Activated naive CD4-positive, alpha-beta T cell treated with anti-CD3 and anti-CD28 coated beads, Interleukin-2, amount 10 ng/mL, durations not matched to agents 7 days and 5 days (primary cell): ENCODE measurements at regions not wholly inside any gene's neighbourhood (a gene's known extent, or its start where the extent isn't known, plus 50 kb on each side); places are given as distances from the start of the nearest gene placed in this dataset.

ENCODE experiments used
- CTCF ChIA-PET: fragments of 350-600 bp; sonication (Branson Sonifier 250); formaldehyde crosslinking; loops from one replicate; lab custom pipeline; 2021; ENCODE audit warnings: antibody characterized with exemption; lab: Charles Lee
- DNase-seq: peaks from one replicate; pipeline ENCODE4 v3.0.0-alpha.2; 2020
- H3K27ac Mint-ChIP-seq: one replicate; pipeline ENCODE4 v1.8.0; 2021; ENCODE audit warnings: mild to moderate bottlenecking, moderate library complexity, mixed read lengths
- H3K27me3 Mint-ChIP-seq: one replicate; pipeline ENCODE4 v1.8.0; 2021; ENCODE audit warnings: mild to moderate bottlenecking, mixed read lengths
- H3K36me3 Mint-ChIP-seq: one replicate; pipeline ENCODE4 v1.8.0; 2021; ENCODE audit warnings: mixed read lengths
- H3K4me1 Mint-ChIP-seq: one replicate; pipeline ENCODE4 v1.8.0; 2021; ENCODE audit warnings: mixed read lengths
- H3K4me3 Mint-ChIP-seq: one replicate; pipeline ENCODE4 v1.8.0; 2021; ENCODE audit warnings: mild to moderate bottlenecking, moderate library complexity, mixed read lengths
- H3K9me3 Mint-ChIP-seq: one replicate; pipeline ENCODE4 v1.8.0; 2021; ENCODE audit warnings: mixed read lengths

DNA sequence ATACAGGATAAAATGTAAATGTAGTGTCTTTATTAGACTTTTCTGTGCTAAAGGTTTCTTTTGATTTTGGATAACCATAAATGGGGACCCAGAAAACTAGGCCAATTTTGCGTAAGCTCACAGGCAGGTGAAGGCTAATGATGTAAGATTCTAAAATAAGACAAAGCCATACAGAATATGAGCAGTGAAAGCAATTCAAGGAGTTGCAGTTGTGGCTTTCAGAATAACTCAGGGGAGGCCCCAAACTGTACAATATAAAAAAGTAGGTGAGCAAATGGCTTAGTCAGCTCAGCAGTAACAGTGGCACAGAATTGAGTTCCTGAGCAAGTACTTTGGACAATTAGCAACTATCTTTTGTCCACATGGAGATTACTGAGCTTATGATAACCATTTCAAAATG is 81.7 kb upstream of the NRP1 start:
- no peaks in the 10 kb centered on the region for H3K9me3 Mint-ChIP-seq
- CTCF ChIA-PET, result no interaction called here
- no peaks in the 10 kb centered on the region for H3K4me1 Mint-ChIP-seq
- no peak for DNase-seq
- H3K27me3 Mint-ChIP-seq, result peaks cover 7% of the 10 kb centered on the region
- no peak overlapping the region for H3K27ac Mint-ChIP-seq
- H3K4me3 Mint-ChIP-seq, result no peak overlapping the region
- H3K36me3 Mint-ChIP-seq, result no peaks in the 10 kb centered on the region

DNA sequence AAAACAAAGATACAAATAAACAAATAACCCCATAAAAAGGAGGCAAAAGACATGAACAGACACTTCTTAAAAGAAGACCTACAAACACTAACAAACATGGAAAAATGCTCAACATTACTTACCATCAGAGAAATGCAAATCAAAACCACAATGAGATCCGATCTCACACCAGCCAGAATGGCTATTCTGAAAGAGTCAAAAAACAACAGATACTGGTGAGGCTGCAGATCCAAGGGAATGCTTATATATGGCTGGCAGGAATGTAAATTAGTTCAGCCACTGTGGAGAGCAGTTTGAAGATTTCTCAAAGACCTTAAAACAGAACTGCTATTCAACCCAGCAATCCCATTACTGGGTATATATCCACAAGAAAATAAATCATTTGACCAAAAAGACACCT is 80.4 kb upstream of the NRP1 start:
- H3K4me3 Mint-ChIP-seq, result no peak overlapping the region
- DNase-seq, result no peak
- no peaks in the 10 kb centered on the region for H3K9me3 Mint-ChIP-seq
- CTCF ChIA-PET, result no interaction called here
- H3K4me1 Mint-ChIP-seq, result no peaks in the 10 kb centered on the region
- peaks cover 4% of the 10 kb centered on the region for H3K27me3 Mint-ChIP-seq
- no peak overlapping the region for H3K27ac Mint-ChIP-seq
- no peaks in the 10 kb centered on the region for H3K36me3 Mint-ChIP-seq

DNA sequence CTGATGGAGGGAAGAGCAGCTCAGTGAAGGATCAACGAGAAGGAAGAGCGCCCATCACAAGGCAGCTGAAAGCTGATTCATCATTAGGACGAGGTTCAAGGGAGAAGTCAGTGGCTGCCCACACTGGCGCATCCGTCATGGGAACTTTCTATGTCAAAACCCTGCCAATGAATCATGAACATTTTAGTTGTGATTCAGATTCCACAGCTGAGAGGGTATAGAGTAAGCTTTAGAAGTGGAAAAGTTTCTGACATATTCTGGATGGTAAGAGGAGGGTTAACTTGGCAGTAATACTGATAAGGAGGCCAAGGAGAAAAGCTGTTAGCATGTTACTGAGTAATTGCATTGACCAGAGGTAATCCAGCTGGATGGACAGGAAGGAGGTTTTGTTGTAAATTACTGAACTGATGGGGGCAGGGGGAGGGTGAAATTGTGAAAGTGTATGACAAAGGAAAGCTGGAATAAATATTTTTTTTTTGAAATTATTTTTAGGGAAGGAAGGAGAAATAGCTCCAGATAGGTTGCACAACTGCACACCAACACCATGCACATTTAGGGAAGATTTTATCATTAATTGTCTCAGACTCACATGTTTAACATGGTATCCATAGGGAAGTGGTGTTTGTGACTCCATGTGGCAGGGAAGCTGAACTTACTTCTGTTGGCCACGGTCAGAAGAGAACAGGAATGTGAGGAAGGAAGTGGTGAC is 78.3 kb upstream of the NRP1 start:
- CTCF ChIA-PET, result interaction anchor here (1.1 kb wide), 1 partner anchor 220 kb away, joined by 3 read pairs; no protein-coding TSS in a partner anchor
- Mint-ChIP-seq H3K36me3 (no peaks in the 10 kb centered on the region), H3K4me1 (no peaks in the 10 kb centered on the region), H3K27ac (no peak overlapping the region), H3K9me3 (no peaks in the 10 kb centered on the region), H3K27me3 (peaks cover 4% of the 10 kb centered on the region), H3K4me3 (no peak overlapping the region)
- DNase-seq, result no peak

DNA sequence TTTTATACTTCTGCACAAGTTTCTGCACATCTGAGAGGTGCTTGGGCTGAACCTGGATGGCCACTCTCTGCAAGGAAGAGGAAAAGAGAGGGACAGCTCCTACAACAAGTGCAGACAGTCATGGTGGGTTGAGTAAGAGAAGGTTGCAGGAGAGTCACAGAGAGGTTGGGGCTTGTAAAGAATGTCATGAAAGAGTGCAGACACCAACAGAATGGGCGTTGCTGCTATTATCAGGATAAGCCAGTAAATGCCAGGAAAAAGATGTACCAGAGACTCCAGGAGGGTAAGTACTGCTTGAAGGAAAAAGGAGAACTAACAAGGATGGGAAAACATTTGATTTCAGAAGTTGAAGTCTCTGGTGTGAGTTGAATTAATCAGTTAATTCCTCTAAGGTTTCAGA is 77.8 kb upstream of the NRP1 start:
- no peaks in the 10 kb centered on the region for H3K4me1 Mint-ChIP-seq
- no peak overlapping the region for H3K27ac Mint-ChIP-seq
- H3K4me3 Mint-ChIP-seq, result no peak overlapping the region
- H3K9me3 Mint-ChIP-seq, result no peaks in the 10 kb centered on the region
- CTCF ChIA-PET, result no interaction called here
- H3K27me3 Mint-ChIP-seq, result peaks cover 4% of the 10 kb centered on the region
- H3K36me3 Mint-ChIP-seq, result no peaks in the 10 kb centered on the region
- no peak for DNase-seq

DNA sequence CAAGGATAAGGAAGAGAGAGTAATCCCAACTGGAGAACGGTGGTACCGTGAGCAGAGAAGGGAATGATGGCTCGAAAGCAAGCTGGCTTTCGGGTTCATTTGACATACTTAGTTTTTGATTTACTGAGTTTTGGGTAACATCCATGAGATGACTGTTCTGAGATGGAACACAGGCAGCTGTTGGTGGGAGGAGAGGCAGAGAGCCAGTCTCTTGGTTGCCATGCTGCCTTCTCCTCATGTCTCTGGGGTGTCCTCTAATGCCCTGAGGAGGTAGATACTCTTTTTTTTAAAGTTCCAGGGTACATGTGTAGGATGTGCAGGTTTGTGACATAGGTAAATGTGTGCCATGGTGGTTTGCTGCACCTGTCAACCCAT is 76.4 kb upstream of the NRP1 start:
- Mint-ChIP-seq H3K36me3 (no peaks in the 10 kb centered on the region), H3K27ac (no peak overlapping the region), H3K4me1 (no peaks in the 10 kb centered on the region), H3K4me3 (no peak overlapping the region), H3K27me3 (peaks cover 7% of the 10 kb centered on the region), H3K9me3 (no peaks in the 10 kb centered on the region)
- DNase-seq, result no peak
- CTCF ChIA-PET, result no interaction called here

DNA sequence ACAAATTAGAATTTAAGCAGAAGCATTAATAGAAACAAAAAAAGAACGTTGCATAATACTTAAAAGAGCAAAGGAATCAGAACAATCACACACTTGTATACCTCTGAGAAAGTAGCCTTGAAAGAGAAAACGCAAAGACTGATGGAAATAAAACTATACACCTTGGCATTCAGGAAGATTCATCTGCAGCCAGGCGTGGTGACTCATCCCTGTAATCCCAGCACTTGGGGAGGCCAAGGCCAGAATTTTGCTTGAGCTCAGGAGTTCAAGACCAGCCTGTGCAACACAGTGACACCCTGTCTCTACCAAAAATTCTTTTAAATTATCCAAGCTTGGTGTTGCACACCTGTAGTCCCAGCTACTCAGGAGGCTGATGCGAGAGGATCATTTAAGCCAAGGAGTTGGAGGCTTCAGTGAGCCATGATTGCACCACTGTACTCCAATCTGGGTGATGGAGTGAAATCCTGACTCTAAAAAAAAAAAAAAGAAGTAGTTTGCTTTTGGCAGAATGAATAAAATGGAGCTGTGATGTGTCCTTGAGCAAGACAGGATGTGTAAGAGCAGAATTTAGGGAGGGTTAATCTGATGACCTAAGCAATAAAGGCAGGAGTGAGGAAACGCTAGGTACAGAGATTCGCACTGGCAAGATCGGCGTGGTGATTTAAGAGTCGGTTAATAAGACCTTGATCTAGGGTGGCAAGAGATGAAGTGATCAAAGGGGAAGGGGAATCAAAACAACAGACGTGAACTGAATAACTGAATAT is 75.8 kb upstream of the NRP1 start:
- DNase-seq, result no peak
- CTCF ChIA-PET, result no interaction called here
- Mint-ChIP-seq H3K4me1 (no peaks in the 10 kb centered on the region), H3K27ac (no peak overlapping the region), H3K4me3 (no peak overlapping the region), H3K36me3 (no peaks in the 10 kb centered on the region), H3K9me3 (no peaks in the 10 kb centered on the region), H3K27me3 (peaks cover 7% of the 10 kb centered on the region)

DNA sequence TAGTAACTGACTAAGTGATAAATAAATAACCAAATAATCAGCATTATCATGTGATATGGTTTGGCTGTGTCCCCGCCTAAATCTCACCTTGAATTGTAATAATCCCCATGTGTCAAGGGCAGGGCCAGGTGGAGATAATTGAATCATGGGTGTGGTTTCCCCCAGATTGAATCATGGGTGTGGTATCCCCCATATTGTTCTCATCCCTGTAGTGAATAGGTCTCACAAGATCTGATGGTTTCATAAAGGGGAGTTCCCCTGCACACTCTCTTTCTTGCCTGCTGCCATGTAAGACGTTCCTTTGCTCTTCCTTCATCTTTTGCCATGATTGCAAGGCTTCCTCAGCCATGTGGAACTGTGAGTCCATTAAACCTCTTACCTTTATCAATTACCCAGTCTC is 72.1 kb upstream of the NRP1 start:
- H3K4me1 Mint-ChIP-seq, result no peaks in the 10 kb centered on the region
- H3K36me3 Mint-ChIP-seq, result no peaks in the 10 kb centered on the region
- H3K27me3 Mint-ChIP-seq, result peaks cover 3% of the 10 kb centered on the region
- H3K9me3 Mint-ChIP-seq, result no peaks in the 10 kb centered on the region
- H3K27ac Mint-ChIP-seq, result no peak overlapping the region
- no peak for DNase-seq
- no peak overlapping the region for H3K4me3 Mint-ChIP-seq
- CTCF ChIA-PET, result no interaction called here

DNA sequence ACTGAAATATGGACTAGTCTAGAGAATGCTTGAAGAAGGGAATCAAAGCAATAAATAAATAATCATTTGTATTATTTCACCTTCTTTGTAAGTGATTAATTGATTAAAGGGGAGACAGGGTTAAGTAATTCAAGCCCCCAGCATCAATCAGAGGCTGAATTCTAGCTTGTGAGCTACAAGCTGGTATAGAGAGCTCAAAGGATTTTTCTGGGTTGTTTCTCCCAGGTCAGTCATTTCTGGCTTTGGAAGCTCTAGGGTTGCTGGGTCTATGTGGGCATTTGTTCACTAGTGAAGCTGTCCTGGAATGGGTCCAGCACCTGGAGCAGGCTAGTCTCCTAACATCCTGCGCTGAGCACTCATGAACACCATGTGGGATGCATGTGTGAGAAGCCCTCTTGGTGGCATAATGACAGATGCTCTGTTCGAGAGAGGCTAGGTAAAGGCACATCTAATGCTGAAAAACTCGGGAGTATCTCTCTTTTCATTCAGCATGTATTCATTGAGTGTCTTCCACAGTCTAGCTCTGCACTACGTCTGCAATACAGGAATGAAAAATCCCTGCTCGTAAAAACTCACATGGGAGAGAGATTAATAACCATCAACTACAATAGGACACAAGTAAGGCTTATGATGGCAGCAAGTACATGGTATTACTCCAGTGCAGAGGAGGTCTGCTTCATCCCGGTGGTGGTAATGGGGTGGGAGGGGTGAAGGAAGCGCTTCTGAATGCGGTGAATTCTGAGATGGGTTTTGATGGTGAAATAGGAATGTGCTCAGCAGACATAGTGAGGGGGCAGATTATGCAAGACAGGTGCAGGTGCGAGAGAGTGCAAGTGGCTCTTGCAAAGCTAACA is 68.0 kb upstream of the NRP1 start:
- CTCF ChIA-PET, result no interaction called here
- no peak for DNase-seq
- no peaks in the 10 kb centered on the region for H3K36me3 Mint-ChIP-seq
- no peaks in the 10 kb centered on the region for H3K9me3 Mint-ChIP-seq
- no peak overlapping the region for H3K27ac Mint-ChIP-seq
- H3K4me3 Mint-ChIP-seq, result no peak overlapping the region
- H3K4me1 Mint-ChIP-seq, result no peaks in the 10 kb centered on the region
- peaks cover 3% of the 10 kb centered on the region for H3K27me3 Mint-ChIP-seq

DNA sequence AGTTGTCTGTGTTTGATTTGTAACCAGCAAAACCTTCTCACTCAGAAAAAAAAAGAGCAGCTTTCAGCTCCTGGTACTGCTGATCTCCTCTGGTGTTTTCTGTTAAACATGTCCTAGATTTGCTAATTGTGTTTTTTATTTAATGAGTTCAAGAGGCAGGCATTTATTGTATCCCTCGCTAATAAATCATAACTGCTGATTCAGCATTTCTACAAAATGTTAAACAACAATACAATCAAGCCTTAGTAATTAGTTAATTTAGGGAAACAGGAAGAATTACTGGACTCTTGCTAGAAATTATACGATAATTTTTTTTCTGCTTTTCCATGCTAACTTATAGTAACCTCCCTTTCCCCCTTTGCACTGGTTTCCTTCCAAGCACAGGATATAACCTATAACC is 66.8 kb upstream of the NRP1 start:
- CTCF ChIA-PET, result no interaction called here
- no peaks in the 10 kb centered on the region for H3K36me3 Mint-ChIP-seq
- DNase-seq, result no peak
- no peaks in the 10 kb centered on the region for H3K27me3 Mint-ChIP-seq
- H3K9me3 Mint-ChIP-seq, result no peaks in the 10 kb centered on the region
- H3K4me3 Mint-ChIP-seq, result no peak overlapping the region
- H3K27ac Mint-ChIP-seq, result no peak overlapping the region
- H3K4me1 Mint-ChIP-seq, result no peaks in the 10 kb centered on the region

DNA sequence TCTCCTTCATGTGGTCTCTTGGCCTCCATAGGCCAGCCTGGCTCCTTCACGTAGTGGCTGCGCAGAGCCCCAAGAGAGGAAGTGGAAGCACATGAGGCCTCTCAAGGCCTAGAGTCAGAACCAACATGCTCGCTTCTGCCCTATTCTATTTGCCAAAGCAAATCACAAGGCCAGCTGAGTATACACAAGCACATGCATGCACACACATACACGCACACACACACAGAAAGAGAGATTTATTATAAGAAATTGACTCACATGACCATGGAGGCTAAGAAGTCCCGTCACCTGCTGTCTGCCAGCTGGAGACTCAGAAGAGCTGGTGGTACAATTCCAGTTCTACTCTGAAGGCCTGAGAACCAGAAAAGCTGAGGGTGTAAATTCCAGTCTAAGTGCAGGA is 64.3 kb upstream of the NRP1 start:
- DNase-seq, result no peak
- H3K4me3 Mint-ChIP-seq, result no peak overlapping the region
- no peak overlapping the region for H3K27ac Mint-ChIP-seq
- no peaks in the 10 kb centered on the region for H3K4me1 Mint-ChIP-seq
- H3K9me3 Mint-ChIP-seq, result no peaks in the 10 kb centered on the region
- H3K27me3 Mint-ChIP-seq, result no peaks in the 10 kb centered on the region
- CTCF ChIA-PET, result no interaction called here
- H3K36me3 Mint-ChIP-seq, result no peaks in the 10 kb centered on the region

DNA sequence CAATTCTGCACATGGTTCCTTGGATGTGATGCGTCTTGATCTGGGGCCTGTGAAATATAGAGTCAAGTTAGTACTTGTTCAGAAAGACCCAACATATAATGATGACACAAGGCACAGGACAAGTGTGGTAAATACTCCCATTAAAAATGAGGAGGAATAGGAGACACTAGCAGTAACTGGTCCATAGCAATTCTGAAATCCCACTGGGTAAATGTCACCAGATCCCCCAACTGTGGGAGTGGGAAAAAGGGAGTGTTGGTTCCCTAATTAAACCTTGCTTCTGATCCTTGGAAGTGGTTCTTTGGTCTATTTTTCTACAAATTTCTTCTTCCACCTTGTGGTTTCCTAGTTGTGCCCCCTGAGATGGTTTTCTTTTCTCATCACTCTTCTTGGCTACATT is 62.5 kb upstream of the NRP1 start:
- Mint-ChIP-seq H3K9me3 (no peaks in the 10 kb centered on the region), H3K27ac (no peak overlapping the region), H3K4me1 (no peaks in the 10 kb centered on the region), H3K27me3 (no peaks in the 10 kb centered on the region), H3K4me3 (no peak overlapping the region), H3K36me3 (no peaks in the 10 kb centered on the region)
- no peak for DNase-seq
- CTCF ChIA-PET, result no interaction called here

DNA sequence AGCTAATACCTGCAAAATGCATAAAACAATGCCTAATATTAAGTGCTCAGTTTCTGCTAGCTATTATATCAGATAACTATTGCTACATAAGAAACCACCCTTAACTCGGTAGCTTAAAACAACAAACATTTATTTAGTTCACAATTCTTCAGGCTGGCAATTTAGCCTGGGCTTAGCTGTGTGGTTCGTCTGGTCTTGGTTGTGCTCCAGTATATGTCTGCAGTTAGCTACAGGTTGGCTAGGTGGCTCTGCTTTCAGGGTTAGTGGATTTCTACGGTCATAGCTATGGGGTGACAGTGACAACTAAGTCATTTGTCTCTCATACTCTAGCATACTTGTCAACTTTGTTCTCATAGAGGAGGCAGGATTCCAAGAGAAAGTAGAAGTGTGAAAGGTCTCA is 61.8 kb upstream of the NRP1 start:
- no peak for DNase-seq
- H3K36me3 Mint-ChIP-seq, result no peaks in the 10 kb centered on the region
- H3K4me3 Mint-ChIP-seq, result no peak overlapping the region
- H3K9me3 Mint-ChIP-seq, result no peaks in the 10 kb centered on the region
- no peaks in the 10 kb centered on the region for H3K27me3 Mint-ChIP-seq
- CTCF ChIA-PET, result no interaction called here
- no peak overlapping the region for H3K27ac Mint-ChIP-seq
- no peaks in the 10 kb centered on the region for H3K4me1 Mint-ChIP-seq

DNA sequence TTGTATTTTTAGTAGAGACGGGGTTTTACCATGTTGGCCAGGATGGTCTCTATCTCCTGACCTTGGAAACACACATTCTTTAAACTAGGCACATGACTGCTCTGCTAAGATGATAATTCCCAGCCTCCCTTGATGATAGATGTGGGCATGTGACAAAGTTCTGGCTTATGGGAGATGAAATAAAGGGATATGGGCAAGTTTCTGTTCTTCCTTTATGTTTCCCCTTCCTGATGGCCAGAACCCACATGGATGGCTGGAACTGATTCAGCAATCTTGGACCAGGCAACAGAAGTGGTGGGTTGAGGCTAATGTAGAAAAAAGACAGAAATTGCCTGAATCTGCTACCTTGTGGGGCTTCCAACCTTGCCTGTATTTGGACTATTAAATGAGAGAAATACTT is 60.7 kb upstream of the NRP1 start:
- H3K4me3 Mint-ChIP-seq, result no peak overlapping the region
- DNase-seq, result no peak
- no peak overlapping the region for H3K27ac Mint-ChIP-seq
- no peaks in the 10 kb centered on the region for H3K4me1 Mint-ChIP-seq
- H3K9me3 Mint-ChIP-seq, result no peaks in the 10 kb centered on the region
- no peaks in the 10 kb centered on the region for H3K36me3 Mint-ChIP-seq
- H3K27me3 Mint-ChIP-seq, result peaks cover under 1% of the 10 kb centered on the region
- CTCF ChIA-PET, result no interaction called here

DNA sequence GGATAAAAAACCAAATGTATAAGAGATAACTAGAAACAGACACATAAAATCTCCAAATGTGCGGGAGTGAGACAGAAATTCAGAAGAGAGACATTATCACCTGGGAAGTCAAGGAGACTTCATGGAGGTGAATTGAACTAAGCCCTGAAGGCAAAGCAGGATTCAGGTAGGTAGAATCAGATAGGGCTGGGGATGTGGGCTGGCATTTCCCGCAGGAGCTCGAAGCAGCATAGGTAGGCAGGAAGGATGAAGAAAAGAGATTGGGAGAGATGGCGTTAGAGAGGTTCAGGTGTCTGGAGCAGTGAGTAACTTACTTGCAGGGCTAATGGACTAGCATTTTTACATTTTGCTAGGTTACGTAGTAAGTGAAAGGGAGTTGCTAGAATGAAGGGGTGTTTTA is 58.2 kb upstream of the NRP1 start:
- Mint-ChIP-seq H3K27ac (no peak overlapping the region), H3K36me3 (no peaks in the 10 kb centered on the region), H3K27me3 (peaks cover 13% of the 10 kb centered on the region), H3K4me3 (no peak overlapping the region), H3K4me1 (no peaks in the 10 kb centered on the region), H3K9me3 (no peaks in the 10 kb centered on the region)
- CTCF ChIA-PET, result no interaction called here
- no peak for DNase-seq
